ENCODE measurements at regions not wholly inside any gene's neighbourhood (a gene's known extent, or its start where the extent isn't known, plus 50 kb on each side); places are given as distances from the start of the nearest gene placed in this dataset.

DNA sequence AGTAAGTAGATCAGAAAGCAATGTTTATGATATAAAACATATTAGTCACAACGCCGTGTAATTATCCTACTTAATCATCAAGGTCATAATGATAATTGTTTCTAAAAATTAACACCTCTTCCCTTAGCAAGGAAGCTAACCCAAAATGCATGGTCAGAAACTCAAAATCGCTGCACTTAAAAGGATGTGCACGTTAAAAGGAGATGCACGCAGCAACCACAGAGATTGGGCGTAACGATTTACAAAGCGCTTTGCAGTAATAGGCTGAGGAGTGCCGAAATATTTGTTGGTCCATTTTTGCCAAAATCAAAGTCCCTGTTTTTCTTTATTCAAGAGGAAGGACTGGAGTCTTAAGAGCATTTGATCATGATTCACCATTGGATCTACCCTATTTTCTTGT lies 1077.2 kb downstream of the VRK1 start:
- POLR2A ChIA-PET = no interaction called here
- TF ChIP-seq CTCF (IDR thresholded peaks at IDR 0.05; ENCODE audit: insufficient read depth, low read length, missing control alignments) = no peak
- DNase-seq (ENCODE audit: low read depth, low spot score) = no peak
- CTCF ChIA-PET = no interaction called here
- H3K4me3 ChIP-seq (ENCODE audit: low read depth, low read length) = no peak overlapping the region

DNA sequence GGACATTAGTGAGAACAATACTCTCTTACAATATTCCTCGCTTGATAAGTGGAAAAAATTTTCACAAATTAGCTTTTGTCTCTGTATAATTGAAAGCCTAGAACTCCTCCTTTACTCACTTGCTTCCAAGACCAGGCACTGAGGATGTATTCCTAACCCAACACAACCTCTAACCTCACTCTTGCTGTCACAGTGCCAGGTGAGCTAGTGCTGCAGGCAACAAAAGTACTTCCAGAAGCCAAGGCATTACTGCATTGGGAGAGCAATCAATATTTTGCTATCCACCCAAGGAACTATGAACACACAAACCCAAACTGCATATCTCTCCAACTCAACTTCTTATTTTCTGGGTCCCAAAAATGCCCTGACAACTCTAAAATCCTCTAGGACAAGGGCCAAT lies 1081.0 kb downstream of the VRK1 start:
- TF ChIP-seq CTCF (IDR thresholded peaks at IDR 0.05; ENCODE audit: insufficient read depth, low read length, missing control alignments) = no peak
- no peak overlapping the region for H3K4me3 ChIP-seq (ENCODE audit: low read depth, low read length)
- ChIA-PET CTCF (no interaction called here), POLR2A (no interaction called here)
- no peak for DNase-seq (ENCODE audit: low read depth, low spot score)

DNA sequence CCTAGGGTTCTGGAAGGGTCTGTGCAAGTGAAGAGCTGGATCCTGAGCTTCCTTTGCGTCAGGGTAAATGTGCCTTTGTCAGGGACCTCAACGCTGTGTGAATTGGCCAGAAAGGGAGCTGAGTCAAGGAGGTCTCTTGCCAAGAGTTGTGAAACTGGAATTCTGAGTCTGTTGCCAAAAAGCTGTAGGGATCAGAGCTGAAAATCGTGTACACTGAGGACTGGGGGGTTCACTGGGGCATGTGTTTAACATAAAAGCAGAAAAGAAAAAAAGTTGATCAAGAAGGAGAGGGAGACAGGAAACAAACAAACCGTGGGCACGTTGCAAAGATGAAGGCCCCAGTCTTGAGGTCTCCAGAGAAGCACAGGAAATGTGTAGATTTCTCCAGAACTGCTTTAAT lies 1081.5 kb downstream of the VRK1 start:
- POLR2A ChIA-PET = no interaction called here
- TF ChIP-seq CTCF (IDR thresholded peaks at IDR 0.05; ENCODE audit: insufficient read depth, low read length, missing control alignments) = no peak

GRCh38 chr14:97887690-97888089 lies 1090.5 kb downstream of the VRK1 start:
- no peak for TF ChIP-seq CTCF (IDR thresholded peaks at IDR 0.05; ENCODE audit: insufficient read depth, low read length, missing control alignments)
- POLR2A ChIA-PET = no interaction called here

More for the DNA sequence above, 1081.5 kb downstream of the VRK1 start:
- DNase-seq (ENCODE audit: low read depth, low spot score) = no peak
- CTCF ChIA-PET = no interaction called here
- H3K4me3 ChIP-seq (ENCODE audit: low read depth, low read length) = no peak overlapping the region

DNA sequence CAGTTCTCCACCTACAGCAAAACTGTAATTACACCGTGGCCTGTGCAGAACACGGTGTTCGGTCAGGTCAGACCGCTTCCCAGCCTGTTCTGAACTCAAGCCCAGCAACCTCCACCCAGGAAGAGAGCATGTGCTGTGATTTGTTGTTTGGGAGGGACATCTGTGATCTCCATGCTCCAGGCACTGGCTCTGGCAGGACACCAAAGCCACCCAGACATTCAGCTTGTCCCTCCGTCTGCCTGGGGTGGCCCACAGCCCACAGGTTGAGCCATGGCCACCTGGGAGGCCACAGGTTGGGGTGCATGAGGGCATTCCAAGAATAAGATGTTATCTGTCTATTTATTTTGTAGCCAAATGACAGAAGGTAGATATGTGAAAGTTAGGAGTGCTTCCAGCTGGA lies 1091.1 kb downstream of the VRK1 start:
- no peak for TF ChIP-seq CTCF (IDR thresholded peaks at IDR 0.05; ENCODE audit: insufficient read depth, low read length, missing control alignments)
- H3K4me3 ChIP-seq (ENCODE audit: low read depth, low read length) = no peak overlapping the region
- no peak for DNase-seq (ENCODE audit: low read depth, low spot score)
- ChIA-PET CTCF (no interaction called here), POLR2A (no interaction called here)

More at GRCh38 chr14:97887690-97888089, 1090.5 kb downstream of the VRK1 start:
- DNase-seq (ENCODE audit: low read depth, low spot score) = no peak
- H3K4me3 ChIP-seq (ENCODE audit: low read depth, low read length) = no peak overlapping the region
- CTCF ChIA-PET = no interaction called here

DNA sequence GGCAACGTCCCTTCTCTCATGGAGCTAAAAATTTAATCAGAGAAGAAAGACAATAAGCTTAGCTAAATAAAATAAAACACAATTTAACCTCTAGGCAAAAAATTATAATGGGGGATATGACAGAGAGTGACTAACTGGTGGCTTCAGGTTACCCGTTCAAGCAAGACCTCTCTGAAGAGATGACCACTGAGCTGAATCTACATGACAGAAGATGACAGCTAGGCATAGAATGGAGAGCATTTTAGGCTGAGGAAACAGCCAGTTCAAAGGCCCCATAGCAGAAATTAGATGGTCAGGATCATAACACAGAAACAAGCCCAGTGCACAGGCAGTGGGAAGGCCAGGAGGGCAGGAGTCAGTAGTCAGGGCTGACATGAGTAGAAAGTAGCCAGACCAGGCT lies 1094.3 kb downstream of the VRK1 start:
- H3K4me3 ChIP-seq (ENCODE audit: low read depth, low read length) = no peak overlapping the region
- no peak for TF ChIP-seq CTCF (IDR thresholded peaks at IDR 0.05; ENCODE audit: insufficient read depth, low read length, missing control alignments)
- no peak for DNase-seq (ENCODE audit: low read depth, low spot score)
- POLR2A ChIA-PET = no interaction called here
- CTCF ChIA-PET = no interaction called here

Measured in AG04449 (cell line).